HL-60 (cell line): ENCODE measurements at regions not wholly inside any gene's neighbourhood (a gene's known extent, or its start where the extent isn't known, plus 50 kb on each side); places are given as distances from the start of the nearest gene placed in this dataset.

Source experiments
- GABPA ChIP-seq: IDR thresholded peaks from 2 replicates; pipeline ENCODE4 v1.6.1; 2012; ENCODE audit warnings: low read depth
- POLR2AphosphoS5 ChIP-seq: IDR thresholded peaks from 2 replicates; pipeline ENCODE4 v1.6.1; 2012; ENCODE audit warnings: low read depth
- REST ChIP-seq: IDR thresholded peaks from 2 replicates; pipeline ENCODE4 v1.6.1; 2012; ENCODE audit warnings: low read depth; ENCODE audit not compliant: insufficient replicate concordance
- TF ChIP-seq, protein P1 (sequence below): IDR thresholded peaks from one replicate; pipeline ENCODE4 v1.5.1; 2011; ENCODE audit warnings: low read length, control low read depth, inconsistent platforms; ENCODE audit not compliant: insufficient read depth

- TF ChIP-seq, protein P1, sequence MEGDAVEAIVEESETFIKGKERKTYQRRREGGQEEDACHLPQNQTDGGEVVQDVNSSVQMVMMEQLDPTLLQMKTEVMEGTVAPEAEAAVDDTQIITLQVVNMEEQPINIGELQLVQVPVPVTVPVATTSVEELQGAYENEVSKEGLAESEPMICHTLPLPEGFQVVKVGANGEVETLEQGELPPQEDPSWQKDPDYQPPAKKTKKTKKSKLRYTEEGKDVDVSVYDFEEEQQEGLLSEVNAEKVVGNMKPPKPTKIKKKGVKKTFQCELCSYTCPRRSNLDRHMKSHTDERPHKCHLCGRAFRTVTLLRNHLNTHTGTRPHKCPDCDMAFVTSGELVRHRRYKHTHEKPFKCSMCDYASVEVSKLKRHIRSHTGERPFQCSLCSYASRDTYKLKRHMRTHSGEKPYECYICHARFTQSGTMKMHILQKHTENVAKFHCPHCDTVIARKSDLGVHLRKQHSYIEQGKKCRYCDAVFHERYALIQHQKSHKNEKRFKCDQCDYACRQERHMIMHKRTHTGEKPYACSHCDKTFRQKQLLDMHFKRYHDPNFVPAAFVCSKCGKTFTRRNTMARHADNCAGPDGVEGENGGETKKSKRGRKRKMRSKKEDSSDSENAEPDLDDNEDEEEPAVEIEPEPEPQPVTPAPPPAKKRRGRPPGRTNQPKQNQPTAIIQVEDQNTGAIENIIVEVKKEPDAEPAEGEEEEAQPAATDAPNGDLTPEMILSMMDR: no peak
- TF ChIP-seq POLR2AphosphoS5: no peak
- no peak for TF ChIP-seq REST
- no peak for TF ChIP-seq GABPA
Measured at GRCh38 chr15:69562116-69562515, 109.5 kb downstream of the RPLP1 start.
